ENCODE measurements at regions not wholly inside any gene's neighbourhood (a gene's known extent, or its start where the extent isn't known, plus 50 kb on each side); places are given as distances from the start of the nearest gene placed in this dataset.
"Not testable (repeated sequence)": the region's sequence is repeated elsewhere in the genome, so short reads cannot be mapped to it uniquely, and the experiment has no call there.

DNA sequence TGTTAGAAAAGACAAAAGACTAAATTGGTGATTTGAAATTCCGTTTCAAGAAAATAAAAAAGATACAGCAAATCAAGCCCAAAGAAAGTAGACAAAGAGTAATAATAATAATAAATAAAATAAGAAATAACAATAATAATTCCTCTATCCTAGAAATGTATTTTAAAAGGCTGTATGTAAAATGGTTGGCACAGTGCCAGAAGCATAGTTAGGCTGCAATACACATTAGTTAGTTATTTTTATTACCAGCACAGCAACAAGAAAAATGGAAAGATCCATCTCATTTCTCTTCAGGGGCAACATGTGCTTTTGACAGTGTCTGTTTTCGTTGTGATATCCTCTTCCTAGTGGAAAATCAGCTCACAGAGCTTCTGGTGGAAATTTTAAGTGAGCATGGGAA lies 174.1 kb upstream of the TMTC1 start:
- no peak for DNase-seq (ENCODE audit: low spot score)

DNA sequence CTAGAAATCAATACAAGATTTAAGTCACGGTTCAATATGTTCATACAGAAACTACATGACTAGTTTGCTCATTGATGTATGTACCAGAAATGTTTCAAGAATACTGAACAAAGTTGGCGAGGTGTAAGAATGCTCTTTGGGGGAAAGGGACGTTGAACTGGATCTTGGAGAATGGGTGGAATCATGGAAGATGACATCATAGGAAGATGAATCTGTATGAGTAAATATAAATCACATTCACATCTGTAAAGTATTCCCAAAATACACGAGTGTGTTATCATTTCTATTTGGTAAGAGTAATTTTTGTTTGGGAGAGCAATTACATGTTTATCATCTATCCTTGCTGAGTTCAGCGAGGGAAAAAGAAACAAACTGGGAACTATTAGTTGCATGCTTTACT lies 162.2 kb upstream of the TMTC1 start:
- no peak for DNase-seq (ENCODE audit: low spot score)

DNA sequence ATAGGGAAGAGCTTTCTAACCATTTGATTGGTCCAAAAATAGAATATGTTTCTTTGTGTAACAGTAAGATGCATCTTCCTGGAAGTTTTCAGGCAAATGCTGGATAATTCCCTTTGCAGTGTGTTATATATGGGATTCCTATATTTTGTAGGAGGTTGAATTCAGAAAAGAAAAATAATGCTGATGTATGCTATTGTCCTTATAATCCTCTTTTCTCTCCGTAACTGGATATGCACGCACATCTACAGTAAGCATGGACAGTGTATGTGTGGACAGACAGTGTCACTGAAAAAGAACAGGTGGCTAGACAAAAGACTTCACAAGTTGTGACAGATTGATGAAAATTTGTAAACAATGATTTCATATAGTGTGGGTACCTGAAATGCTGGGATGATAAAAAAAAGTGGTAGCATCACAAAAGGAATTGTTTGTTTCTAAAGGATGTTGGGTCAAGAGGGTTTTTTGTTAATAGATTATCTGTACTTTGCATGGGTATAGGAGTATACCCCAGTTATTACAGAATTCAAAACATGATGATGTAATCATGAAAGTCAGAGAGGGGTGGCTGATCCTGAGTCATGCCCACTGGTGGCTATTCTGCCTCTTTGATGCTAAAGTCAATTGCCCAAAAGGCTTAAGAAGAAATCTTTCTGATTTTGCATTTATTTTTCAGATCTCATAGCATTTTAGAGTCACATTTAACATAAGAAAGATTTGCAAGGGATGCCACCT lies 160.7 kb upstream of the TMTC1 start:
- DNase-seq (ENCODE audit: low spot score) = no peak

DNA sequence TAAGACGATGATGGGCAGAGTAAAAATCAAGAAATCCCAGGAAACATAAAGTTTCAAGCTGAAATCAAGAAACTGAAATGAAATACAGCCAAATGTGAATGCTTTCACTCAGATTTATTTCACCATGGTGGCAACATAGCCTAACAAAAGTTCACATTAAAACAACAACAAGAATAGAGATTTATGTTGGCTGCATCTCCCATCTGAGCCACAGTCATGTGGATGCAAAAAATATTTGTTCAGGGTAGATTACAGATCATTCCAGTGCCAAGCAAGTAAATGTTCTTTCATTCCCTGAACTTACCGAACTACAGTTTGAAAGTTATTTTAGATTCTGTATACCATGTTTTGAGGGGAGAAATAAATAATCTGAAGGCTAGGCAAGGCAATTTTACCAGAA lies 159.9 kb upstream of the TMTC1 start:
- no peak for DNase-seq (ENCODE audit: low spot score)

DNA sequence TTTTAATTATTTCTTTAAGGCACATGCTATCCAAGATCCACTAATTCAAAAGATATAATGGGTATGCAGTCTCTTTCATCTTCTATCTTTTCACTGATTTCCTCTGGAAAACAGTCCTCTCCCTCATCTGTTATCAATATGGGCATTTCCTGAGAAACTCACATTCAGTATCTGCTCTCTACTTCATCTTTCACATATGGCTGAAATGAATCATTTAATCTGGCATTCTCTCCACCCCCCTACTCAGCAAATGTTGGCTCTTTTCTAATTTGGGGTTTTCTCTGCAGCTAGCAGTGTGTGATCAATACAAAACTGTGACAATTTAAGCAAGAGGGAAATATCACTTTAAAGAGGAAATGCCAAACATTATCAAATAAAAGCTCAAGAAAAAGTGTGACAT lies 157.1 kb upstream of the TMTC1 start:
- DNase-seq (ENCODE audit: low spot score) = no peak

DNA sequence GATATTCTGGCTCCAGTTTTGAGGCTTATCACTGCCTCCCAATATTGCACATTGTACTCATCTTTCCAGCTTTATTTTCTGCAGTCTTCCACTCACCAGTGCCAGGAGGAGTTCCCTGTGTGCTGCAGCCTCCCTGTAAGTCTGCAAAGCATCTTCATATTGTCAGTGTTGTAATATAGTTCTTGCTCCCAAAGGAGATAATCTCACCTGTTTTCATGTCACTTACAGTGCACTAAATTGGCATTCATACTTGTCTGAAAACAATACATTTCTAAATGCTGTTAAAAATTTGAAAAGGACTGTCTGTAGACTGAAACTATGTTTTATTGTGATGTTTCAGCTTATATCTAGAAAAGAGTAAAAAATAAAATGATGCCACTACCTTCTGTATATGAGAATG lies 146.8 kb upstream of the TMTC1 start:
- no peak for DNase-seq (ENCODE audit: low spot score)

DNA sequence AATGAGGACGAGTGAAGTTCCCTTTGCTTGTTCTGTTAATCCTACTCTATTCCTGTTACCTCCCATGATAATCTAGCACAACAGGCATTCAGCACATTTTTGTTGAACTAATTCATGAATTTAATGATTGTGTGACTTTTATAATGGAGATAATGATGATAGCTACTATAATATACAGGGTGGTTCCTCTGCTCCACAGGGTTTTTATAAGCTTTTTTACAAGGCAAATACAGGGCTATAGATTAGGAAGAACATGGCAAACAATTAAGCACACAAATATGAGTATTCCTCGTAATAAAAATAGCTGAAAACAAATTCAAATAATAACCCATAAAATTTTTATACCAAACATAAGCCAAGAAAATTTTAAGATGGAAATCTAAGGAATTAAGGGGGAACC lies 145.6 kb upstream of the TMTC1 start:
- DNase-seq (ENCODE audit: low spot score) = no peak

DNA sequence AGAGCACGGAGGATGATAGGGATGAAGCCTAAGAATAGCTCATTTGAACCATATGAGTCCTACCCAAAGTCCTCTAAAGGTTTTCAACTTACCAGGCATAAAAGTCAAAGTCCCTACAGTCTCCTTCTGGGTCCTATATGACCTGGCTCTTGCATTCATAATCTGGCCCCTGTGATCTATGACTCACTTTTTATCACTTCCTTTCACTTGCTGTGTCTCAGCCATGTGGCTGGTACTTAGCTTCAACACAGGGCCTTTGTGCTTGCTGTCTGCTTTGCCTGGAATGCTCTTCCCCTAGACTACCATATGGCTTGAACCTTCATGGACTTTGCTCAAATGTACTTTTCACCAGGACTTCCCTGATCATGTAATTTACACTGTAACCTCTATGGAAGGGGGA lies 137.6 kb upstream of the TMTC1 start:
- DNase-seq (ENCODE audit: low spot score) = no peak

DNA sequence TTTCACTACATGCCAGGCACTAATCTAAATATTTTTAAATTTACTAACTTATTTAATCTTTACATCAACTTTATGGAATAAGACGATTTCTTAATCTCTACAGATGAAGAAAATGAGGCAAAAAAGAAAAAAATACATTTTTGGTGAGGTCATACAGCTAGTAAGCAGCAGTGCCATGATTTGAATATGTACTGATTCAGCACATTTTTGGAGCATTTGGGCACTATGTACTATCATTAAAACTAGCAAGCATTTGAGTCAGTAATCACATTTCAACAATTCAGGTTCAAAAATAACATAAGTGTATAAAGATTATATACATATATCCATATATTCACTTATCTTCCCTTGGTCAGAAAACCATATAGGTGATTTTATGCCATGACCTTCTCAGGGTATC lies 124.4 kb upstream of the TMTC1 start:
- no peak for DNase-seq (ENCODE audit: low spot score)

DNA sequence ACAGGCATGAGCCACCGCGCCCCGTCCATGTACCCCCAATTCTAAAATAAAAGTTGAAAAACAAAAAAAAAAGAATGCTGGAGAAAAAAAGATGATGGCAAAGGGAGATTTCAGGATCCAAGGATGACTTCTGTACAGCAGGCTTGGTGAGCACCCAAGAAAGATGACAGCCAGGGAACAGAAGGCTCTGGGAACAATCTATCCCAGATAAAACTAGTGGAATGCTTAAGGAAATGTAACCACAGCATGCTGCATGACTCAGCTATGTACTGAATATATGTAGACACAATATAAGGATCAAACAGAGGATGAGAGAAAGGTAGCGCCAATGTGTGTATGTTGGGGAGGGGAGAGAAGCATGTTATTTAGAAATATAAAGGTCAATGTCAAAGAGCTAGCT lies 123.7 kb upstream of the TMTC1 start:
- no peak for DNase-seq (ENCODE audit: low spot score)

DNA sequence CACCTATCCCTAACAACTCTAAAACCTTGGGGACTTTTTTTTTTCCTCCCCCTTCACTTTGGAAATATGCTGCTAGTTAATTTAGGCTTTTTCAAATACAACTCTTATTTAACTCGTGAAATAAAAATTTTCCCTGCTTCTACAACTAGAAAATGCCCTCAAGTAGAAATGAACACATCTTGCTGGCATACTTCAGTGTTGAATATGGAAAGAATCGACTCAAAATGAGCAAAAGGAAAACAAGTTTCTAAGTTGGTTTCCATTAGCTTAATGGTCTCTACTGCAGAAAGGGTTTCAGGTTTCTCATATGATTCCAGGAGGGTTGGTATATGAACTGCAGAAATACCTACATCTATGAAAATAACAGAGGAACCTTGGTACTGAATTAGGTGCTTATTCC lies 118.3 kb upstream of the TMTC1 start:
- DNase-seq (ENCODE audit: low spot score) = no peak

DNA sequence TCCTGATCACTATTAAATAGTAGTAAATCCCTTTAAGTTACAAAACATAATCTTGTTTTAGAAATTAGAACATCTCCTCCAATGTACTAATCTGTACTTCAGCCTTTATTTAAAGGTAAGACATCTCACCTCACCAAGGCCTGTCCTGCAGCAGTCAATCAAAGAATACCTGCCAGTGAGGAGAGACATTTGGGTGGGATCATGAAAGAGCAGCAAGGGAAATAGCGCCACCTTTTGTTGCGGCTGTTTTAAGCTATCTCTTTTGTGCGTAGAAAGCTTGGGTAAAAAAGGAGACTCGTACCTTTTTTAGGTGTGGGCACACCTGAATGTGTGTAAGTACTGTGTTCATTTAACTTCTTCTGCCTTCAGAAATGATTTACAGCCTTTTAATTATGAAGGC lies 117.8 kb upstream of the TMTC1 start:
- no peak for DNase-seq (ENCODE audit: low spot score)

DNA sequence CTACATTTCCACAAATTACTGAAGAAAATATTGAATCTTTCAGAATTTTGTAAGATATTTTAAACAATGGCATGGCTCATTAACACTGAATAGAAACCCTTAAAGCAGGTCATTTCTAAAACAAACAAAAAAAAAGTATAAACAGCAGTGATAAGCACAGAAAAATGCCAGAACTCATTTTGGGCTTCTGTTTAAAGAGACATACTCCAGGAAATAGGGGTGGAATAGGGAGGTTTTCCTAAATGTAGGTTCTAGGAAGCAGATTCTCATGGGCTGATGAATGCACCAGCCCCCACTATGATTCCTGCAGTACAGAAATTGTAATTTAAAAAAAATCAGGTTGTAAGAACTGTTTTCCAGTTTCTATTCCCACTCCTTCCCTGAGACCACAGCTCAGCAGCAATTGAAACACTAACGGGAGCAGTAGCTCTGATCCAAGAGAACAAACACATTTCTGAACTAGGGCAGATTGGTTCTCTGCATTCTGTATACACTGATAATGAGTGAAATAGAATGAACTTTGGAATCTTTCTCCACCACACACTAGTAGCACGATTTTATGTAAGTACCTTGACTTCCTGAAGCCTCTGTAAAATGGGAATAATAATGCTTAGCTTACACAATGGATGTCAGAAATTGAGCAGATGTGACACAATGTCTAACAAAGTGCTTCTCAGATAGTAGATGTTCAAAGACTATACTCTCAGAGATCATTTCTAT lies 115.6 kb upstream of the TMTC1 start:
- DNase-seq (ENCODE audit: low spot score) = no peak

DNA sequence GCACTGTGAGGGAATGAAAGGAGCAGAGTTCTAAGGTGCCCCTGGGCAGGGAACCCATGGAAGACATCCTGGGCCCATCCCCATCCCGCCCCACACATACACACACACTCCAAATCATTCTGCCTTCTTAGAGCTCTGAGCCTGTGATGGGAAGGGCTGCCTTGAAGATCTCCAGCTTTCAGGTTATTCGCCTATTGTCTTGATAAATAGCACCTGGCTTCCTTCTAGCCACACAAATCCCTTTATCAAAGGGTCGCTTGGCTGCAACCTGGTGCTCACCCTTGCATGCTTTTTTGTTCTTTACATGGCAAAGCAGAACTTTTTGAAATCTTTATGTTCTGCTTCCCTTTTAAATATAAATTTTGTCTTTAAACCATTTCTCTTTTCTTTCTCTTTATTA lies 112.2 kb upstream of the TMTC1 start:
- no peak for DNase-seq (ENCODE audit: low spot score)

DNA sequence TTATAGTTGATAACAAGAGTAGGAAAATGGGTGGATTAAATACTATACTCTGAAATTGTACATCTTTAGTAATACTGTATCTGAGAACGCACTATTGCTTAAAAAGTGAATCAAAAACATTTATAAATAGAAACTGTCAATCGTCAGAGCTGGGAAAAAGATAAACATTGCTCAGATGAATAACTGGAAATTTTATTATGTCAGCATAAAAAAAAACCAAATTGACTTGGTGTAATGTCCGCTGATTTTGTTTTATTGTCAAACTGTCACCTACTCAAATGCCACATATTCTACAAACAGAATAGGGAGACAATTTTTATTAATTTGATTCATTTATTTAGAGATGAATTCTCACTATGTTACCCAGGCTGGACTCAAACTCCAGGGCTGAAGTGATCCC lies 109.3 kb upstream of the TMTC1 start:
- no peak for DNase-seq (ENCODE audit: low spot score)

DNA sequence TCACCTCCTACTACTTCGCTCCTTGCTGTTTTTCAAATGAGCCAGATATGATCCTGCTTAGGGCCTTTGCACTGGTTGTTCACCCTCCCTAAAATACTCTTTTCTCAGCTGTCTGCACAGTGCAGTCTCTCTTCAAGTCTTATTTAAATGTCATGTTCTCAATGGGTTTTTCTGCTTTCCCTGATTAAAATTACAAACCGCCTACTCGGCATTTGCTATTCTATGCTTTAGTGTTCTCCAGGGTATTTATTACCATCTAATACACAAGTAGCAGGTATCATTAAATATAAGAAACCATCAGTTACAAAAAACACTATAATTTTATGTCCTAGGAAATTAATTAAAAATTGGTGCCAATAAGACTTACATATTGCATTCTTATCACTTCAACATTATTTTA lies 108.0 kb upstream of the TMTC1 start:
- no peak for DNase-seq (ENCODE audit: low spot score)

DNA sequence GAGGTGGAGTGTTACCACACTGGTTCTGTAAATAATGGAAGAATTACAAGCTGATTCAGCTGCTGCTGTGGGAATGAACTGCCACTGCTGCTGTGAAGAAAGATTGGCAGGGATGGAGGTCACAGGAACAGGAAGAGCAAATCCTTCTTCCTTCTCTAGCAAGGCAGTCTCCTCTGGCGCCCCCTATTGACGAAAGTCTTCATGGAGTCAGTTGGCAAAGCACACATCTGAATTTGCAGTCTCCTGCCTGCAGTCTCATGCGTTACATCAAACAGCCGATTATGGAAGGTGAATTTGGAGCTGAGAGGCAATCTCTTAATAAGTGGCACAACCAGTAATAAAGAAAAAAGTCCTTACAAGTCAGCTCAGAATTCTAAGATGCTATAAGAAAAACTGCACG lies 106.0 kb upstream of the TMTC1 start:
- peak; percentile 30 for DNase-seq (ENCODE audit: low spot score)

DNA sequence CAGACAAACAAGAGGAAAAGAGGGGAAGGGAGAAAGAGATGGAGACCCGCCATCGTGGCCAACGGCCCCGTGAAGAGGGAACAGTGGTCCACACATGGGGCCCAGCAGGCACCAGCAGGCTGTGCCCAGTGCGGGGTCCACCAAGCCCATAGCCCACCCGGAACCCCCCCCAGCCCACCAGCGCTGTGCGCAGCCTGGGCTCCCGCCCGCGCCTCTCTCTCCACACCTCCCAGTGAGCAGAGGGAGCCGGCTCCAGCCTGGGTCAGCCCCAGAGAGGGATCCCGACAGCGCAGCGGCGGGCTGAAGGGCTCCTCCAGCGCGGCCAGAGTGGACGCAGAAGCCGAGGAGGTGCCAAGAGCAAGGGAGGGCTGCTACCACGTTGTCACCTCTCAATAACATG lies 105.0 kb upstream of the TMTC1 start:
- DNase-seq (ENCODE audit: low spot score) = no peak

DNA sequence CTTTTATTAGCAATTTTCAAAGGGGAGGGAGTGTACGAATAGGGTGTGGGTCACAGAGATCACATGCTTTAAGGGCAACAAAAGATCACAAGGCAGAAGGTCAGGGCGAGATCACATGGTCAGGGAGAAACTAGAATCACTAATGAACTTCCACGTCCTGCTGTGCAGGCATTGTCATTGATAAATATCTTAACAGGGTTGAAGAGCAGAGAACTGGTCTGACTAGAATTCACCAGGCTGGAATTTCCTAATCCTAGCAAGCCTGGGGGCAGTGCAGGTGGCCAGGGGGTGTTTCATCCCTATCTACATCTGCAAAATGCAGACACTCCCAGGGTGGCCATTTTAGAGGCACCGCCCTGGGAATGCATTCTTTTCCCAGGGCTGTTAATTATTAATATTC lies 101.2 kb upstream of the TMTC1 start:
- not testable (repeated sequence) for DNase-seq (ENCODE audit: low spot score)

DNA sequence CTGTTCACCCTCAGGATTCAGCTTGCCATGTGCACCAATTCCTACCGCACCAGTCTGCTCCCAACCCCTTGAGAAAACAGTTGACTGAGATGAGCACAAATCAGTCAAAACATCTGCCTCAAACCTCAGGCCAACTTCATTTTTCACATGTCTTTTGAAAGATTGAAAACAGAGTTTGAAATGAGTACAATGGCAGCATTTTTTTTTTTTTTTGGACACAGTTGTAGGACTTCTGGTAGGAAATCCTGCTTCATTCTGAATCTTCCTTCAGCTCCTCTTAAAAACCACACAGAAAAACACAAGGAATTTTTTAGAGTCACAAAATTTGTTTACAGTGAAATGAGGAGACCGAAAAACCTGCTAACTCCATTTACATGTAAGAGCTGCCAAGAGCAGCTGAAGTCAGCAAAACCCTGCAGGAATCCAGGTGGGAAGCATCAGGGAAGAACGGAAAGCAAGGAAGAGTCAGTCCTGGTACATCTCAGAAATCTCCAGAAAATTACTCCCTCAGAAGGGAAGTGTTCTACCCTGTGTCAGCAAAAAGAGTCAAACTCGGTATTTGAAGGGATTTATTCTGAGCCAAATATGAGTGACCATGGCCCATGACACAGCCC lies 100.3 kb upstream of the TMTC1 start:
- no peak for DNase-seq (ENCODE audit: low spot score)

DNA sequence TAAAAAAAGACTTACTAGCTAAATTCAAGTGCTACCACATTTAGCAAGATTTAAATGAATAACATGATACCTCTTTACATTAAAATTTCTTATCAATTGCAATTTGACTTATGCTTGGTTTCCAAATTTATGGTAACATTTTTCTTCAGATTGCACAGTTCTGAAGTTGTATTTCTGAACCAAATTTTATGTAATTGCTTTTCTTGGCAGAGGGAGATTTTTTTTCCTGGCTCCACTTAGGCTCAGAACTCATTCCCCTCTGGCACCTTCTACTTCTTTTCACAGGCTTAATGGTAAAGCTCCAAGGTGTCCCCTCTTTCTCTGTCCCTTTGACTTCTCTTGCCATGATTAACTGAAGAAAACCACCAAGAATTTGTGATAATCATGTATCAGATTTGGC lies 99.8 kb upstream of the TMTC1 start:
- no peak for DNase-seq (ENCODE audit: low spot score)

DNA sequence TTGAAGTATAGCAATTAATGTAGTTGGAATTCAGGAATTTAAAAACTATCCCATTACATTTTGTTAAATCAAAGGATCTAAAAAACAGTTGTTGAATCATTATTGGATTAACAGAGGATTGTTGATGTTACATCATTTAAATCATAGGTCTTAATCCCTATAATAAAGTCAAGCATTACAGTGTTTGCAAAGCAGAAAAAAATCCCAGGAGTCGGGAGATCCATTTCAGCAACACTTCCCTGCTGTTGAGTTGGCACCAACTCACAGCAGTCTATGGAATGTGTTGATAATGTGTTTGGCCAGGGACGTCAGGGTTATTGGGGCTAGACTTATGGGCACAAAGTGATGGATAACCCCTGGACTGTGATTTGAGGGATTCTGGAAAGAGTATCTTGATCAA lies 99.1 kb upstream of the TMTC1 start:
- no peak for DNase-seq (ENCODE audit: low spot score)

DNA sequence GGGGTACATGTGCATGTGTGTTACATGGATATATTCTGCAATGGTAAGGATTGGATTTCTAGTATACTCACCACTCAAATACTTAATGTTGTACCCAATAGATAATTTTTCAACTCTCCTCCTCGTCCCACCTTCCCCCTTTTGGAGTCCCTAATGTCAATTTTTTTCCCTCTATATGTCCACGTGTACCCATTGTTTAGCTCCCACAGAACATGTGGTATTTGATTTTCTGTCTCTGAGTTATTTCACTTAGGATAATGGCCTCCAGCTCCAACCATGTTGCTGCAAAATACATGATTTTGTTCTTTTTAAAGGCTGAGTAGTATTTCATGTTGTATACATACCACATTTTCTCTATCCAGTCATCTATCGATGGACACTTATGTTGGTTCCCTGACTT lies 97.2 kb upstream of the TMTC1 start:
- DNase-seq (ENCODE audit: low spot score) = no peak
